ENCODE measurements at regions not wholly inside any gene's neighbourhood (a gene's known extent, or its start where the extent isn't known, plus 50 kb on each side); places are given as distances from the start of the nearest gene placed in this dataset.

GRCh38 chr15:57767481-57767880, 61.0 kb downstream of the POLR2M start:
- no peaks in the 10 kb centered on the region for H3K9me3 Mint-ChIP-seq
- no peak overlapping the region for H3K4me3 Mint-ChIP-seq
- ATAC-seq, result no peak
- ChIA-PET CTCF (interaction anchor here (0.8 to 1.5 kb wide), 2 partner anchors 9 to 94 kb away, joined by 3 to 8 read pairs; no protein-coding TSS in a partner anchor), POLR2A (no interaction called here)
- H3K36me3 Mint-ChIP-seq (ENCODE audit: low read depth), result no peaks in the 10 kb centered on the region
- no peak overlapping the region for H3K27ac Mint-ChIP-seq
- intact Hi-C loops (cut with micrococcal nuclease), result no loop called here
- TF ChIP-seq, protein P1, sequence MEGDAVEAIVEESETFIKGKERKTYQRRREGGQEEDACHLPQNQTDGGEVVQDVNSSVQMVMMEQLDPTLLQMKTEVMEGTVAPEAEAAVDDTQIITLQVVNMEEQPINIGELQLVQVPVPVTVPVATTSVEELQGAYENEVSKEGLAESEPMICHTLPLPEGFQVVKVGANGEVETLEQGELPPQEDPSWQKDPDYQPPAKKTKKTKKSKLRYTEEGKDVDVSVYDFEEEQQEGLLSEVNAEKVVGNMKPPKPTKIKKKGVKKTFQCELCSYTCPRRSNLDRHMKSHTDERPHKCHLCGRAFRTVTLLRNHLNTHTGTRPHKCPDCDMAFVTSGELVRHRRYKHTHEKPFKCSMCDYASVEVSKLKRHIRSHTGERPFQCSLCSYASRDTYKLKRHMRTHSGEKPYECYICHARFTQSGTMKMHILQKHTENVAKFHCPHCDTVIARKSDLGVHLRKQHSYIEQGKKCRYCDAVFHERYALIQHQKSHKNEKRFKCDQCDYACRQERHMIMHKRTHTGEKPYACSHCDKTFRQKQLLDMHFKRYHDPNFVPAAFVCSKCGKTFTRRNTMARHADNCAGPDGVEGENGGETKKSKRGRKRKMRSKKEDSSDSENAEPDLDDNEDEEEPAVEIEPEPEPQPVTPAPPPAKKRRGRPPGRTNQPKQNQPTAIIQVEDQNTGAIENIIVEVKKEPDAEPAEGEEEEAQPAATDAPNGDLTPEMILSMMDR (IDR thresholded peaks at IDR 0.05), result no peak
- peaks cover 8% of the 10 kb centered on the region for H3K4me1 Mint-ChIP-seq (ENCODE audit: low read depth)
- DNase-seq, result no peak
- H3K27me3 Mint-ChIP-seq, result no peaks in the 10 kb centered on the region

DNA sequence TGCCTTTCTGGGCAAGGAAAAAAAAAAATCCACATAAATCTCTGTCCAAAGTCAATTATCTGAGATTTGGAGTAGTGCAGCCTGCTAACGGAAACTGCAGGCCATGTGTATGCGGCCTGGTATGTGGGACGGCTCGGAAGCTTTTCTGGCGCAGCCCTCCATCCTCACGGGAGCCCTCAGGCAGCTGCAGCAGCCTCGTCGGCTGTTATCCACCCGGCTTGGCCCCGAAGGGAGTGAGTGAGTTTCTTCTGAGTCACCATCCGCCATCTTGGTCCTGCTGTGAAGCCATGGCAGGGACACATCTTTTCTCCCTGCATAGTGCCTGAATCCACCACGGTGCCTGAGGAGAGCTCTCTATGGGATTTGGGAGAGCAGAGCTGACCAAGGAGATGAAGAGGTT, 62.8 kb downstream of the POLR2M start:
- TF ChIP-seq, protein P1 (IDR thresholded peaks at IDR 0.05), result no peak
- intact Hi-C loops (cut with micrococcal nuclease), result no loop called here
- CTCF ChIA-PET, result interaction anchor here (1.0 kb wide), 1 partner anchor 11 kb away, joined by 4 read pairs; no protein-coding TSS in a partner anchor
- peaks cover 8% of the 10 kb centered on the region for H3K4me1 Mint-ChIP-seq (ENCODE audit: low read depth)
- DNase-seq, result no peak
- no peaks in the 10 kb centered on the region for H3K27me3 Mint-ChIP-seq
- H3K9me3 Mint-ChIP-seq, result no peaks in the 10 kb centered on the region
- no peak for ATAC-seq
- POLR2A ChIA-PET, result interaction anchor here (0.6 kb wide), 1 partner anchor 257 kb away, joined by 3 read pairs; no protein-coding TSS in a partner anchor
- H3K27ac Mint-ChIP-seq, result no peak overlapping the region
- no peak overlapping the region for H3K4me3 Mint-ChIP-seq
- no peaks in the 10 kb centered on the region for H3K36me3 Mint-ChIP-seq (ENCODE audit: low read depth)

- ATAC-seq, result no peak
Measured at GRCh38 chr15:57770495-57770894, 64.0 kb downstream of the POLR2M start.

DNA sequence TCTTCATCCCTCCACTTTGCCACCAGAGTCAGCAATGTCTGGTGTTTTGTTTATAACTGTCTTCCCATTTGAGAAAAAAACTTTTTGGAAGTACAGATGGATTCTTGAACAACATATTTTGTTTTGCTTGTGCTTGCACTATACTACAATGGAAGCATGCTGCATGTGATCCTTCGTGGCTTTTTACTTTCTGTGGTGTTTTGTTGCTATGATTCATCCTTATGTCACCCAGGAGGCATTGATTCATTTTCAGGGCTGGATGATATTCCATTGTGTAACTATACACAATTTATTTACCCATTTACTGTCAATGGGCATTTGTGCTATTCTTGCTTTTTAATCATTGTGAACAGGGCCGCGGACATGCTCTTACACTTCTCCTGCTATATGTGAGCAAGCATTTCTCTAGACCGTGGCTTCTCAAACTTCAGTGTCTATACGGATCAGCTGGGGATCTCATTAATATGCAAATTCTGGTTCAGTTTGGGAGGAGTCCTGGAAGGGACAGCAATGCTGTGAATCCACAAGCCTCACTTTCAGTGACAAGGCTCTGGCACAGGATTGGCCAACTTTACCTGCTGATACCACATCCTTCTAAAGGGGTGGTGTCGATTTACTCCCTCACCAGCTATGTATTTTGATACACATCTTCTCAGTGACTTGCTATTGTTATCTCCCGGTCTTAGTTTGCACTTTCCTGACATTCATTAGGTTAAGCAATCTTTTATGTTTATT, 65.9 kb downstream of the POLR2M start:
- Mint-ChIP-seq H3K4me1 (ENCODE audit: low read depth) (peaks cover 15% of the 10 kb centered on the region), H3K27ac (no peak overlapping the region), H3K4me3 (no peak overlapping the region), H3K36me3 (ENCODE audit: low read depth) (no peaks in the 10 kb centered on the region), H3K9me3 (no peaks in the 10 kb centered on the region), H3K27me3 (no peaks in the 10 kb centered on the region)
- ChIA-PET CTCF (no interaction called here), POLR2A (no interaction called here)
- TF ChIP-seq, protein P1 (IDR thresholded peaks at IDR 0.05), result no peak
- intact Hi-C loops (cut with micrococcal nuclease), result no loop called here
- no peak for ATAC-seq
- no peak for DNase-seq

More at GRCh38 chr15:57770495-57770894, 64.0 kb downstream of the POLR2M start:
- Mint-ChIP-seq H3K4me1 (ENCODE audit: low read depth) (peaks cover 8% of the 10 kb centered on the region), H3K9me3 (no peaks in the 10 kb centered on the region), H3K27ac (no peak overlapping the region), H3K4me3 (no peak overlapping the region), H3K36me3 (ENCODE audit: low read depth) (no peaks in the 10 kb centered on the region), H3K27me3 (no peaks in the 10 kb centered on the region)
- ChIA-PET POLR2A (no interaction called here), CTCF (interaction anchor here (2.2 kb wide), 1 partner anchor 300 kb away, joined by 7 read pairs; no protein-coding TSS in a partner anchor)
- TF ChIP-seq, protein P1 (IDR thresholded peaks at IDR 0.05), result no peak
- no peak for DNase-seq
- intact Hi-C loops (cut with micrococcal nuclease), result no loop called here

DNA sequence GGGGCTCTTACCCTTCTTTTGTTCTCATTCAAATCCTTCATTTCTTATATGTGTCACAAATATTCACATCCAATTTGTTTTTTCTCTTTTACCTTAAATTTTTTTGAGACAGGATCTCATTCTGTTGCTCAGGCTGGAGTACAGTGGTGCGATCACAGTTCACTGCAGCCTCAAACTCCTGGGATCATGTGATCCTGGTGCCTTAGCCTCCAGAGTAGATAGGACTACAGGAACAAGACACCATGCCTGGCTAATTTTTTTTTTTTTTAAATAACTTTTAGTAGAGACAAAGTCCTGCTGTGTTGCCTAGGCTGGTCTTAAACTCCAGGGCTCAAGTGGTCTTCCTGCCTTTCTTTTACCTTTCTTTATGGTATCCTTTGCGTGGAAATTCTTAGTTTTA, 66.5 kb downstream of the POLR2M start:
- intact Hi-C loops (cut with micrococcal nuclease), result no loop called here
- Mint-ChIP-seq H3K27me3 (no peaks in the 10 kb centered on the region), H3K4me1 (ENCODE audit: low read depth) (peaks cover 11% of the 10 kb centered on the region), H3K9me3 (no peaks in the 10 kb centered on the region), H3K4me3 (no peak overlapping the region), H3K36me3 (ENCODE audit: low read depth) (no peaks in the 10 kb centered on the region), H3K27ac (no peak overlapping the region)
- ChIA-PET CTCF (no interaction called here), POLR2A (no interaction called here)
- no peak for ATAC-seq
- DNase-seq, result no peak
- TF ChIP-seq, protein P1 (IDR thresholded peaks at IDR 0.05), result no peak

Measured in activated CD8-positive, alpha-beta T cell treated with anti-CD3 and anti-CD28 coated beads for 36 hours (primary cell).